Sigmoid colon (tissue), 3 donors: ENCODE measurements at regions not wholly inside any gene's neighbourhood (a gene's known extent, or its start where the extent isn't known, plus 50 kb on each side); places are given as distances from the start of the nearest gene placed in this dataset.

Experiments
- CTCF ChIP-seq, 4 experiments: fragments of 450-650 bp in 3 of 4; fragments of 200-600 bp in 1 of 4; IDR thresholded peaks; one replicate each; pipeline ENCODE4 v1.5.1; 2016 to 2019; ENCODE audit warnings: antibody characterized with exemption in 4 of 4, mild to moderate bottlenecking in 3 of 4, moderate library complexity in 2 of 4
- POLR2A ChIP-seq, 2 donors: fragments of 450-650 bp; IDR thresholded peaks; one replicate each; pipeline ENCODE4 v1.6.1; 2016; ENCODE audit warnings: antibody characterized with exemption in 2 of 2, mild to moderate bottlenecking in 2 of 2, moderate library complexity in 2 of 2

- TF ChIP-seq POLR2A (IDR thresholded peaks at IDR 0.05) (no peak), CTCF (IDR thresholded peaks at IDR 0.05) (no peak)
These were observed 93.7 kb downstream of the KIF26A start for GRCh38 chr14:104232070-104232484.
